HEK293 (cell line): ENCODE measurements at regions not wholly inside any gene's neighbourhood (a gene's known extent, or its start where the extent isn't known, plus 50 kb on each side); places are given as distances from the start of the nearest gene placed in this dataset.
A peak's percentile ranks its signal among the peaks of the same experiment; 100 is the strongest.

Source experiments
- ATF2 ChIP-seq: fragments of 450-650 bp; formaldehyde crosslinking; IDR thresholded peaks from 2 replicates; pipeline ENCODE4 v1.5.1; 2016; ENCODE audit warnings: missing biosample characterization, missing genetic modification characterization, low read depth
- BCL11B ChIP-seq: fragments of 450-650 bp; formaldehyde crosslinking; IDR thresholded peaks from 2 replicates; pipeline ENCODE4 v1.5.1; 2016; ENCODE audit warnings: low read depth, missing biosample characterization, missing genetic modification characterization
- HIC1 ChIP-seq: fragments of 450-650 bp; formaldehyde crosslinking; IDR thresholded peaks from 2 replicates; pipeline ENCODE4 v1.5.1; 2016; ENCODE audit warnings: missing biosample characterization, missing genetic modification characterization
- KLF8 ChIP-seq: fragments of 450-650 bp; formaldehyde crosslinking; IDR thresholded peaks from 2 replicates; pipeline ENCODE4 v1.5.1; 2016; ENCODE audit warnings: missing biosample characterization, missing genetic modification characterization
- OSR2 ChIP-seq: fragments of 450-650 bp; formaldehyde crosslinking; IDR thresholded peaks from 2 replicates; pipeline ENCODE4 v1.5.1; 2016; ENCODE audit warnings: missing biosample characterization, missing genetic modification characterization
- PRDM4 ChIP-seq: fragments of 450-650 bp; formaldehyde crosslinking; IDR thresholded peaks from 2 replicates; pipeline ENCODE4 v1.5.1; 2017; ENCODE audit warnings: missing biosample characterization, missing genetic modification characterization
- RBAK ChIP-seq: fragments of 450-650 bp; formaldehyde crosslinking; IDR thresholded peaks from 2 replicates; pipeline ENCODE4 v1.5.1; 2016; ENCODE audit warnings: missing biosample characterization, missing genetic modification characterization
- SETDB1 ChIP-seq: IDR thresholded peaks from one replicate; pipeline ENCODE4 v1.6.1; 2017; ENCODE audit warnings: mild to moderate bottlenecking, low read length, moderate library complexity, mixed read lengths; ENCODE audit not compliant: insufficient read length
- ZBTB10 ChIP-seq: fragments of 450-650 bp; formaldehyde crosslinking; IDR thresholded peaks from 2 replicates; pipeline ENCODE4 v1.5.1; 2016; ENCODE audit warnings: missing biosample characterization, missing genetic modification characterization
- ZBTB17 ChIP-seq: fragments of 450-650 bp; formaldehyde crosslinking; IDR thresholded peaks from 2 replicates; pipeline ENCODE4 v1.5.1; 2016; ENCODE audit warnings: missing biosample characterization, missing genetic modification characterization
- ZBTB44 ChIP-seq: fragments of 450-650 bp; IDR thresholded peaks from 2 replicates; pipeline ENCODE4 v1.5.1; 2018; ENCODE audit warnings: missing biosample characterization, mild to moderate bottlenecking, missing genetic modification characterization
- ZBTB6 ChIP-seq: fragments of 450-650 bp; formaldehyde crosslinking; IDR thresholded peaks from 2 replicates; pipeline ENCODE4 v1.5.1; 2017; ENCODE audit warnings: missing biosample characterization, missing genetic modification characterization
- ZEB2 ChIP-seq: fragments of 450-650 bp; formaldehyde crosslinking; IDR thresholded peaks from 2 replicates; pipeline ENCODE4 v1.5.1; 2016; ENCODE audit warnings: missing biosample characterization, missing genetic modification characterization
- ZFHX2 ChIP-seq: fragments of 450-650 bp; formaldehyde crosslinking; conservative IDR thresholded peaks from 2 replicates; pipeline ENCODE4 v1.5.1; 2016; ENCODE audit warnings: missing biosample characterization, missing genetic modification characterization
- ZNF138 ChIP-seq: fragments of 450-650 bp; formaldehyde crosslinking; IDR thresholded peaks from 2 replicates; pipeline ENCODE4 v1.5.1; 2016; ENCODE audit warnings: missing biosample characterization, missing genetic modification characterization, borderline replicate concordance
- ZNF24 ChIP-seq: fragments of 450-650 bp; formaldehyde crosslinking; IDR thresholded peaks from 2 replicates; pipeline ENCODE4 v1.5.1; 2016; ENCODE audit warnings: missing biosample characterization, missing genetic modification characterization
- ZNF324 ChIP-seq: fragments of 450-650 bp; formaldehyde crosslinking; IDR thresholded peaks from 2 replicates; pipeline ENCODE4 v1.5.1; 2016; ENCODE audit warnings: missing biosample characterization, missing genetic modification characterization
- ZNF335 ChIP-seq: fragments of 450-650 bp; formaldehyde crosslinking; conservative IDR thresholded peaks from 2 replicates; pipeline ENCODE4 v1.5.1; 2016; ENCODE audit warnings: missing biosample characterization, missing genetic modification characterization
- ZNF394 ChIP-seq: fragments of 450-650 bp; formaldehyde crosslinking; IDR thresholded peaks from 2 replicates; pipeline ENCODE4 v1.5.1; 2016; ENCODE audit warnings: missing biosample characterization, missing genetic modification characterization, mild to moderate bottlenecking, moderate library complexity, borderline replicate concordance
- ZNF473 ChIP-seq: fragments of 450-650 bp; formaldehyde crosslinking; IDR thresholded peaks from 2 replicates; pipeline ENCODE4 v1.5.1; 2017; ENCODE audit warnings: missing biosample characterization, missing genetic modification characterization
- ZNF501 ChIP-seq: fragments of 450-650 bp; formaldehyde crosslinking; IDR thresholded peaks from 2 replicates; pipeline ENCODE4 v1.5.1; 2016; ENCODE audit warnings: missing biosample characterization, missing genetic modification characterization
- ZNF513 ChIP-seq: fragments of 450-650 bp; IDR thresholded peaks from 2 replicates; pipeline ENCODE4 v1.5.1; 2018; ENCODE audit warnings: missing biosample characterization, missing genetic modification characterization
- ZNF768 ChIP-seq: fragments of 450-650 bp; formaldehyde crosslinking; IDR thresholded peaks from 2 replicates; pipeline ENCODE4 v1.5.1; 2018; ENCODE audit warnings: missing biosample characterization, mild to moderate bottlenecking, missing genetic modification characterization
- ZSCAN4 ChIP-seq: fragments of 450-650 bp; formaldehyde crosslinking; IDR thresholded peaks from 2 replicates; pipeline ENCODE4 v1.5.1; 2017; ENCODE audit warnings: missing biosample characterization, missing genetic modification characterization

- TF ChIP-seq ZNF768 (tag by site-specific recombination): 0 out of 2 replicates have a peak, but pooled peaks have one; percentile 20
- no peak for TF ChIP-seq ZFHX2
- TF ChIP-seq KLF8 (tag by site-specific recombination): peak; percentile 66
- peak; percentile 43; the same call in 1 of the 2 replicates for TF ChIP-seq ATF2
- peak; percentile 81 for TF ChIP-seq ZNF501 (tag by site-specific recombination)
- peak; percentile 76 for TF ChIP-seq HIC1
- TF ChIP-seq PRDM4 (tag by site-specific recombination): peak; percentile 90
- TF ChIP-seq ZNF473 (tag by site-specific recombination): no peak
- no peak for TF ChIP-seq ZNF138
- no peak for TF ChIP-seq RBAK
- peak; percentile 45 for TF ChIP-seq ZSCAN4
- peak; percentile 86 for TF ChIP-seq ZEB2 (tag by site-specific recombination)
- no peak for TF ChIP-seq ZNF324 (tag by site-specific recombination)
- no peak for TF ChIP-seq ZBTB10
- no peak; the same call in 1 of the 2 replicates for TF ChIP-seq ZBTB6 (tag by site-specific recombination)
- TF ChIP-seq ZNF394 (tag by site-specific recombination): peak; percentile 51; the same call in 1 of the 2 replicates
- TF ChIP-seq OSR2 (tag by site-specific recombination): peak; percentile 94
- peak; percentile 88 for TF ChIP-seq ZNF24
- peak; percentile 98 for TF ChIP-seq ZBTB44 (tag by site-specific recombination)
- TF ChIP-seq ZNF513 (tag by site-specific recombination): peak; percentile 54
- TF ChIP-seq ZBTB17 (tag by site-specific recombination): peak; percentile 75
- peak; percentile 63 for TF ChIP-seq ZNF335
- peak; percentile 90 for TF ChIP-seq BCL11B
- TF ChIP-seq SETDB1: no peak
These were observed 330.5 kb downstream of the EPHA7 start (continued) for GRCh38 chr6:93088621-93089501.
